ELF-1 (cell line): ENCODE measurements at regions not wholly inside any gene's neighbourhood (a gene's known extent, or its start where the extent isn't known, plus 50 kb on each side); places are given as distances from the start of the nearest gene placed in this dataset.

Experiments used
- DNase-seq: peaks from one replicate; pipeline ENCODE4 v3.0.0-alpha.2; 2016; ENCODE audit warnings: low read depth, low spot score

DNA sequence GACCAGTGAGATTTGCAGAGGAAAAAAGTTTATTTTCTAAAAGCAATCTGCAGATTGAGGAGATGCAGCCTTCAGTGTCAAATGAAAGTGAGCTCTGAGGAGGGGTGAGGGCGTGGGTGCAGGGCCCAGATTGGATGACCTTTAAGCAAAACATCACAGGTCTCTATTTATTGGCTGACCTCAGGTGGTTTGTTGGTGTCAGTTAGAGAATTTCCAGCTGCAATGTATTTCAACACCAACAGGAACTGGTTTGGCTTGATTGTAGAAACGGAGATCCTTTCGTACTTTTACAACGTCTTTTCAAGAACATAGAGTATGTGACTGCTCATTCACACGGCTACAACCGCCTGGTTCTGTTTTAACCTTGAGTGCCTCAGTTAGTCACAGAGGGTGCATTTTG is 1069.1 kb downstream of the EFNA5 start:
- peak; percentile 58 for DNase-seq

DNA sequence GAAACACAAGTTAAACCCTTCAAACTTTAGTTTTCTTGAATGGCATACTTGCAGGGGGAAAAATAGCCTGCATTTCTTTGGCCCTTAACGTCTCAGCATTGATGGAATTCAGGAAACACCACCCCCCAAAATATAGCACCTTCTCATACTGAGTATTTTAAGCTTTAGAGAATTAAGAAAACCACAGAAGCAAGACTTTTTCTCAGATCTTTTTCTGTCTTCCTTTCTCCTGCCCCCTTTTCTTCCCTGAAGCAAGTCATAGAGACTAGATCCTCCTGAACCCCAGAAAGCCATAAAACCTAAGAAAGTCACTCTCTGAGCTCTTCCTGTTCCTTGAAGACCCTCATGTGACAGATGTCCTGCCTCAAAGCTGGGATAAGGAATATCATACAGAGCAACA is 1069.9 kb downstream of the EFNA5 start:
- DNase-seq: no peak

DNA sequence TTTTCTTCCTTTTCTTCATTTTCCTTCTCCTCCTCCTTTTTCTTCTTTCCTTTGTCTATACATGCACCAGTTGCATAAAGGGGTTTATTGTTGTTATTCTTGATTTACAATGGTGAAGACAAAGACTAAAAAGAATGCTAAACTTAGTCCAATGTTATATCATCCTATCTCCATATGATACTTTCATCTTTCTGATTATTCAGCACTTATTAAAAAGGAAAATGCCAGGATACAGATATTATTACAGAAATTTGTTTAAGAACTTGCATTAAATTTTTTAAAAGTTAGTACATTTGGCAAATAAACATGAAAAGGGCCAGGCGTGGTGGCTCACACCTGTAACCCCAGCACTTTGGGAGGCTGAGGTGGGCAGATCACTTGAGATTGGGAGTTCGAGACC is 1074.9 kb downstream of the EFNA5 start:
- DNase-seq: no peak

DNA sequence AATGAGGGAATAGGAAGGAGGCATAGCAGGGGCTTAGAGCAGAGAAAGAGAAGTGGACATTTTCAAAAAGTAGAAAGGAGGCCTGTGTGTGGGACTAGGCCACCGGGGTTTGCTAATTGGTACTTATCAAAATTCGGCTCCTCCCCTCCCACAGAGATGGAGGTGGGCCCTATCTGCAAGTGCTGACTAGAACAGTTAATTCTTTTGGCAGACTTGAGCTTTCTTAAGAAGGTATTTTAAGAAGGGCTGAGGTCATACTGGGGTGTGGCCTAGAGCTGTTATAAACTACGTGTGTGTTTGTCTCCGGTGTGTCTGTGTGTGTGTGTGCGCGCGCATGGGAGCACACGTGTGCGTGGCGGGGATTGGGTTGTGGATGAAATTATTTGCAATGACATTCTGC is 1086.5 kb downstream of the EFNA5 start:
- DNase-seq: peak; percentile 8

DNA sequence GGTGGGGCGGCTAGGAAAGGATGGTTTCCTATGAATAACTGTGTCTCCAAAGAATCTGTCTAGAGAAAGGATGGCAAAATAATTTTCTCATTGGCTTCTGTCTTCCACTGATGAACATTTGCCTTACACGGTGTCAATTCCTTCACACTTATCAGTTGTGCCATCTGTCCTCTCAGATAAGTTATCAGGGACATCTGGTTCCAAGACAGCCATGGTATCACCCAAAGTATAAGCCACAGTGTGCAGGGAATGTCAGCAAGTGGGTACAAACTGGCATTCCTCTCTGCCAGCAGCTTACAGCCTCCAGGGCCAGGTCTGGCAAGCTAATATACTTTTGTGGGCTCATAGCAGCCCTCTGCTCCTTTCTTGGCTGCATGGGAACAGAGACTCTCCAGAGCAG is 1092.0 kb downstream of the EFNA5 start:
- DNase-seq: no peak

GRCh38 chr5:106574820-106575219 is 1095.9 kb downstream of the EFNA5 start:
- no peak for DNase-seq

GRCh38 chr5:106566031-106566430 is 1104.7 kb downstream of the EFNA5 start:
- DNase-seq: no peak

- no peak for DNase-seq
These were observed 1125.4 kb downstream of the EFNA5 start for GRCh38 chr5:106545325-106545724.

DNA sequence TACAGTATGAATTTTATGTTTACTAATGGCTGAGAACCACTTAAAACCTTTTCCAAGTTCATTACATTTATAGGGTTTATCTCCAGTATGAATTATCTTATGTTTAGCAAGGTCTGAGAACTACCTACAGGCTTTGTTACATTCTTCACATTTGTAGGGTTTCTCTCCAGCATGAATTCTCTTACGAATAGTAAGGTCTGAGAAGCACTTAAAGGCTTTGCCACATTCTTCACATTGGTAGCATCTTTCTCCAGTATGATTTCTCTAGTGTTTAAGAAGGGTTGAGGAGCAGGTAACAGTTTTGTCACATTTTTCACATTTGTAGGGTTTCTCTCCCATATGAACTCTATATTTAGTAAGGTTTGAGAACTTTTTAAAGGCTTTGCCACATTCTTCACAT is 1127.4 kb downstream of the EFNA5 start:
- no peak for DNase-seq

GRCh38 chr5:106530150-106530549 is 1140.6 kb downstream of the EFNA5 start:
- no peak for DNase-seq

DNA sequence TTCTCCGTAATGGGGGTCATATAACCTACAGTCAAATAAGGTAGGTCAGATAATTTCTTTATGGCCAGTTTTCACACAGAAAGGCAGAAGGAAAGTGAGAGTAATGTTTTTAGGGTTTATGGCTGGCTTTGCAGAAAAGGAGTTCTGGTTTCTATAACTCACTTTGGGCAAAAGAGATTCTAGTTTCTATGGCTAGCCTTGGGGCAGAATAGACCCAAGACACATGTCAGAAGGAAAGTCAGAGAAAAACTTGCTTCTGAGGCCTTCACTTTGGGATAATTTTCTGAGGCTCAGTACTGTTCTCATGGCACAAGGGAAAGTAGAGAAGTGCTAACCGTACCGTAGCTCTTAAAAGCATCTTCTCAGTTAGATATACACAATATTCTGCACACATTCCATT is 1145.3 kb downstream of the EFNA5 start:
- DNase-seq: no peak

- no peak for DNase-seq
These were observed 1146.9 kb downstream of the EFNA5 start for GRCh38 chr5:106523852-106524251.

DNA sequence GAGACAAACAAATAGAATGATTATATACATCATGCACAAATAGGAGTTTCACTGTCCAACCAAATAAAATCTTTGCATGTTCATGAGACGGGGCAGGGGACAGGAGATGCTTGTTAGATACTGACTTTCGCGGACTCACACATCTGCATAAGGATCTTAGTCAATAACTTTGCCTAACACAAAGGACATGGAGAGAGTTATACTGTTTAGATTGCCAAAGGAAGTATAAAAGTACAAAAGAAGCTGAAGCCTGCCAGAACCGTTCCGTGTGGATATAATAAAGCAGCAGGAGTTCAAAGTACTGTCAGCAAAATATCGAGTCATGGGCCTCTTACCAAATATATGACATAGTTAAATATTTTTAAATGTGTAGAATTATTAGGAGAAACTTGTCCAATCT is 1148.4 kb downstream of the EFNA5 start:
- DNase-seq: no peak

- DNase-seq: no peak
These were observed 1149.0 kb downstream of the EFNA5 start for GRCh38 chr5:106521701-106522100.

DNA sequence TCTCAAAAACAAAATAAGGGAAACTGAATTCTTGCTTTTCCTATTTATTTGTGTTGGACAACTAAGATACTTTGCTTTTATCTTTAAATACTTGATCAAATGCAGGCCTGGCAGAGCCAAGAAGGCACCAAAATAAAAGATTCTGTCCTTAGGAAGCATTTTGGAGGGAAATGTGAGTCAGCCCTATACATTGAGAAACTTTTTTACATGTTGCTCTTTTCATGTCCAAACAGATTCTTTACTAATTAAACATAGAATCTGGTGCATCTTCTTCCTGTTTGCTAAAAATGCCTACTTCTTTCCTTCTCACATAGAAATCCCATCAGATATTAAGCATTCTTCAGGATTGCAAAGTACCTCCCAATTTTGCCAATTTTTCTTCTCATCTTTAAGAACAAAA is 1160.4 kb downstream of the EFNA5 start:
- DNase-seq: no peak

DNA sequence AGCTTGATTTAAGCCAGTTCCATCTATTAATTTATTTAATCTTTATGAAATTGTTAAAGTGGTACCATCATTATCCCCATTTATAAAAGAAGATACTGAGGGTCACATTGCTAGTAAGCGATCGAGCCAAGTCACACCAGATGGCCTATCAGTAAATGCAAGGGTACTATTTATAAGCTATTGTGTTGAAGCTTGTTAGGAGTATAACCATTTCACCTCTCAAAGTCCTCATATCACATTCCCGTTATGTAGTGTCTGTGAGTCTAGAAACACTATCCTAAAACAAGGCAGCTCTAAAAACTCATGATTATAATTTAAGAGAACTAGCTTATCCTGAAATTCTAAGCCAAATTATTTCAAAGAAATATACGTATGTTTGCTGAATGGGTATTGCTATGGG is 1161.8 kb downstream of the EFNA5 start:
- DNase-seq: no peak

DNA sequence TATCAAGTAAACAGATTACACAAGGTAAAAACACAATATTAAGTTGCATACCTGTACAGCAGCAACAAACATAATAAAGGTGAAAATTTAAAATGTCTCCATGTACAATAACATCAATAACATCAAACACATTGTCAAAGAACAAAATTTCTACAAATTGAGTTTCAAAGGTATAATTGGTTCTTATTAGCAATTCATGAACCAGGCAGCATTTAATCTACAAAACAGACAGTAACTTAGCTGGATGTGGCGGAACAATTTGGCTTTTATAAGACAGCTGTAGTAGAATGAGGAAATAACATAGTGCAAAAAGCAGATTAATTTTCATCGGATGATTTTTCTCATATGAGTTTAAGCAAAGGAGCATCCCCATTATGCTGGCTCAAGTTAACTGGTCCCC is 1176.8 kb downstream of the EFNA5 start:
- no peak for DNase-seq

DNA sequence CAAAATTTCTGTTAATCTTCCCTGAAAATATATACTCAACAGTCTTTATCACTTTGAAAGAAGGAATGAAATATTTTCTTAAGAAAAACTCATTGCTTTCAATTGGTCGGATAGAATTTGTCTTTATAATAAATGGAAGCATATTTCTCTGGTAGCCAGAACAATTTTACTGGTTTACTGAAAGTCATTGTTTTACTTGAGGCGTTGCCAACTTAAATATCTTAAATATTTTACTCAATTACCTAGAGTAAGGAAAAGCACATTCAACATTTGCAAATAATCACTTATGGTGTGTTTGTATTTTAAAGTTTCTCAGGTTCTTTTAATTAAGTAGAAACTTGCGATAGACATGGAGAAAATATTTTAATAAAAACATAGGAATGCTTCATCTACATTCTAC is 1181.7 kb downstream of the EFNA5 start:
- no peak for DNase-seq

DNA sequence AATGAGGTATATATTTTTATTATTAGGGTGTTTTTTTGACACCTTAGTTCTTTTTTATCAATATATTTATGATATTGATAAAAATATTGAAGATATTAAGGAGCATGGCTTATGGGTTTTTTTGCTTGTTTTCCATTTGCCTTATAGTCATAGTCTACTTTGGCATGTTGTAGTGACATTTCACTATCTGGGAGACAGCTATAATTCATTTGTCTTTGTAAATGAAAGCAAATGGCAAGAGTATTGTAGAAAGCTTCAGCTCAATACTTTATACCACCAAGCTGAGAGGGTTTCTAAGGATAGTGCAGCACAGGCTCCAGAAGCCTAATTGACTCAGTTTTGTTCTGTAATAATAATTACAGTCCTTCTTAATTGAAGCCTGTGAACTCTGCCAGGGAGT is 1182.3 kb downstream of the EFNA5 start:
- DNase-seq: no peak

GRCh38 chr5:106481374-106481773 is 1189.4 kb downstream of the EFNA5 start:
- DNase-seq: no peak

DNA sequence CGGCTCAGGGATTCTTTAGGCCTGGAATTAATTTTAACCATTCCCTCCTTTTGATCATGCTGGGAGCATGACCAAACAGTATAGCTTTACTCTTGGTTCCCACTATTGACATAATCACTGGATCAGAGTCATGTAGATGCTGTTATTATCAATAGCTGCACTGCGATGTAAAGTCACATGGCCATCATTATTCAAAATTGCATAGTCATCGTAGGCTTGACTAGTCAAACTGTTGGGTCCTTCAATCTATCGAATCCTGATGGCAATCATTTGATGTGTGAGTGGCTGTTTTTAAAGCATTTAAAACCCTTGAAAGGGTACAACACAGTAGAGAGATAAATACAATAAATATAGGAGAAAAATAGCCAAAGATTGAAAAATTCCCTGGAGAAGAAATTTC is 1194.1 kb downstream of the EFNA5 start:
- no peak for DNase-seq

GRCh38 chr5:106474066-106474465 is 1196.7 kb downstream of the EFNA5 start:
- DNase-seq: no peak

DNA sequence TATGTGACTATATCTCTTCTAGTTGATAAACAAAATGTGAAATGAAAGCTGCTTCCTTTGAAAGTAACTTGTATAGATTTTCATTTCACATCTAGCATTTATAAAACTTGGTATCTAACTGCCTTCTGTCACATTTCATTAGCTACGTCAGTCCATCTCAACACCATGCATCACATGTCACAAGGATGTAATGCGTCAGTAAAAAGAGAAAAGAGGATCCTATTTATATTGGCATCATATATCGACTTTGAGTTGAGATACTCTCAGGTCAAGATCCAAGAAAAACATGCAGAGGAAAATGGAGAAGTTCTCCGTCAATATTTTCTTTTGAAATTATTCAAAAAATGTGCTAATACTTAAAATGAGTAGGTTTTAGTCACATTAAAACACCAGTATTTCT is 1211.2 kb downstream of the EFNA5 start:
- DNase-seq: no peak

DNA sequence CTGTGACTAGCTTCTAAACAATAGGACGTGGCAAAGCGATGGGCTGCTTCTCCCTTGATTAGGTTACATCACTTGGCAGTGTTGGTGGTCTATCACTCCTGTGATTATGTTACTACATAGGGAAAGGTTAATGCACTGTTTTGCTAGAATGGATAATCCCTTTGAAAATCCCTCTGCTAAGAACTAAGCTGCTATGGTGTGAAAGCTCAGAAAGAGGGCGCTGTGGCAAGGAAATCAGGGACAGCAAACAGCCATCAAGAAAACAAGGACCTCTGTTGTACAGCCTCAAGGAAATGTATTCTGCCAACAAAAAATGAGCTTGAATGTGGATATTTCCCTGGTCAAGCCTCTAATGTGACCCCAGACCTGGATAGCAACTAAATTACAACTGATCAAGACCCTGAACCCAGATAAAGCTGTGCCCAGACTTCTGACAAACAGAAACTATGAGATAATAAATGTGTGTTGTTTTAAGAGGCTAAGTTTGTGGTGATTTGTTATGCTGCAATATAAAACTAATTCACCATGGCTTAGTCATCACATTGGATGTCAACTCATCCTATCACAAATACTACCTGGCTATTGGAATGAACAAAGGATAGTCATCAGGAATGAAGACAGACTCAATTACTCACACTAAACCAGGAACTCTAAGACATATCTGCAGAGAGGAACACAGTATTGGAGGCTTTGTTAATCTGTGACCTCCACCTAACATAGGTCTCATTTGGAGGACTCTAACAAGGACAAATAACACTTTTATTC is 1215.9 kb downstream of the EFNA5 start:
- DNase-seq: peak; percentile 49
